GM03348 (cell line): ENCODE measurements at regions not wholly inside any gene's neighbourhood (a gene's known extent, or its start where the extent isn't known, plus 50 kb on each side); places are given as distances from the start of the nearest gene placed in this dataset.

Source experiments
- DNase-seq: peaks from one replicate; pipeline ENCODE4 v3.0.0; 2012; ENCODE audit warnings: low spot score

DNA sequence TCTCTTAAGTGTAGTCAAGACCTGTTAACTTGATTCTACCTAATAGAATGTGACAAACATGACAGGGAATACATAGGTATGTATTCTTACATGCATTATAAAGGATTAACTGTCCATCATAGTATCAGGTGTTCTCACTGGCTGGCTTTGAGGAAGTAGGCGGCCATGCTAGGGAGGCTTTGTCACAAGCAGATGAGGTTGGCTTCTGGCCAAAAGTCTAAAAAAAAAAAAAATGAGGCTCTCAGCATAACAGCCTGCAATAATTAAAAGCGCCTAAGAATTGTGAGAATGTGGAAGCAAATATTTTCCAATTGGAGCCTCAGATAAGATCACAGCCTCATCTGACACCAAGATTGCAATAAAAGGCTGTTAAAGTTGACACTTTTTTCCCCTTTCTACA lies 1256.8 kb upstream of the SORCS1 start:
- DNase-seq: no peak

GRCh38 chr10:108413954-108414353 lies 1249.4 kb upstream of the SORCS1 start:
- DNase-seq: no peak

DNA sequence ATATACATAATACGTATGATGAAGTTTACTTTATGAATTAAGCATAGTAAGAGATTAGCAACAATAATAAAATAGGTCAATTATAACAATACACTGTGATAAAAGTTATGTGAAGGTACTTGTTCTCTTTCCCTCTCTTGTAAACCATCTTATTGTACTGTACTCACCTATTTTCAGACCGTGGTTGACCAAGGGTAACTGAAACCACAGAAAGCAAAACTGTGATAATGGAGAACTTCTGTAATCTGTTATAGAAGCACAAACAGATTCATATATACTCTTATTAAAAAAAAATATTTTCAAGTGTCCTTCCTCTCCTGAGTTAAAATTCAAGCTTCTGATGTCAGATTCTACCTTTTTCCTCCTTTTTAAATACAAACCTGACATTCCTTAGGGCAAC lies 1247.8 kb upstream of the SORCS1 start:
- no peak for DNase-seq

DNA sequence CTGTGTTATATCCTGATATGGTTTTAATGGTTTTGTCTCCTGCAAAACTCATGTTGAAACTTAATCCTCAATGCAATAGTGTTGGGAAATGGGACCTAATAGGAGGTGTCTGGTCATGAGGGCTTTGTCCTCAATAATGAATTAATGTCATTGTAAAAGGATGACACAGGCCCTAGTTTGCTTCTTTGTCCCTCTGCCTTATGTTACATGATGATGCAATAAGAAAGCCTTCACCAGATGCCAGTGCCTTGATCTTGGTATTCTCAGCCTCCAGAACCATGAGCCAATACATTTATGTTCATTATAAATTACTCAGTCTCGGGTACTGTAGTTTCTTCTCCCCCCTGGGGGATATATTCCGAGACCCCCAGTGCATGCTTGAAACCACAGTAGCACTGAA lies 1247.4 kb upstream of the SORCS1 start:
- no peak for DNase-seq

DNA sequence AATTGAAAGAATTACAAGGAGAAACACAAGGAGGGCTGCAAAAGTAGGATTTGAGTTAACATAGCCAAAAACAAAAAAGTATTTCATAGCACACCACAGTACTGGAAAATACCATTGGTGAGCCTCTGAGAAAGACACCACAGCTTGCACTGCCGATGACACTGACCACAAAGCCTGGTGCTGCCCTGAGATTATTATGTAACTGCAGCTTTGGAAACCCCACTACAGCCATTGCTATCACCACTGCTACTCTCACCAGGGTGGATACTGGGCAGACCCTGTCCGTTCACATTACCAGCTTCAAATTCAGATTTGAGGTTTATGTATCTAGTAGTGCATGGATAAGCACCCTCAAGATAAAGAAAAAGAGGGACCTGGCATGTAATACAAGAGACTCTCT lies 1246.7 kb upstream of the SORCS1 start:
- DNase-seq: no peak

GRCh38 chr10:108410236-108410635 lies 1245.7 kb upstream of the SORCS1 start:
- DNase-seq: no peak

DNA sequence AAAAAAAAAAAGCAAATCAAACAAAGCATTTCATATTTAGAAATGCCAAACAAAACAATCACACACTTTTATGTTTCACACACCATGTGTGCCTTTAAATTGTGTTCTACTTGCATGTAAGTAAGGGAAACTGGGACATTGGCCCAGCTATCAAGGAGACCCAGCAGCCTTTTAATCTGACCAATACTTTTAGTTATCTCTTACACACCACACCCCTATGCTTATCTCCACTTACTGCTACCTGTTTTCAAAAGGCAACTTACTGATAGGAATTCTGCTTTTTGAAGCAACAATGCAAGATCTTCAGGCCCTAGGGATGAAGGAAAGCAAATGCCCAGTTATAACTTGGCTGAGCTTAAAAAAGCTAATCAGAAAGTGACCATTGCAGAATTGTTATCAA lies 1244.8 kb upstream of the SORCS1 start:
- no peak for DNase-seq

GRCh38 chr10:108404155-108404554 lies 1239.6 kb upstream of the SORCS1 start:
- DNase-seq: no peak

- DNase-seq: no peak
These were observed 1235.0 kb upstream of the SORCS1 start for GRCh38 chr10:108399465-108399864.

- DNase-seq: peak; percentile 30
These were observed 1228.6 kb upstream of the SORCS1 start for GRCh38 chr10:108393089-108393488.

GRCh38 chr10:108392286-108392685 lies 1227.8 kb upstream of the SORCS1 start:
- peak; percentile 50 for DNase-seq

GRCh38 chr10:108388706-108389105 lies 1224.2 kb upstream of the SORCS1 start:
- DNase-seq: no peak

DNA sequence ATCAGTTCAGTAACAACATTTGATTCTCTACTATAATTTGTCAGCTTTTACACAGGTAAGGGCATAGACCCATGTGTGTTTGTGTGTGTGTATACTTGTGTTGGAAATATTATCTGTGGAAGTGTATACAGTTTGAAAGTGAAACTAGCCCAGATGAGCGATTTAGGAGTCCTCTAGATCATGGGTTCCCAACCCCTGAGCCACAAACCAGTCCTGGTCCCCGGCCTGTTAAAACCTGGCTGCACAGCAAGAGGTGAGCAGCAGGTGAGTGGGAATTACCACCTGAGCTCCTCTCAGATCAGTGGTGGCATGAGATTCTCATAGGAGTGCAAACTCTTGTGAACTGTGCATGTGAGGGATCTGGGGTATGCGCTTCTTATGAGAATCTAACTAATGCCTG lies 1221.5 kb upstream of the SORCS1 start:
- no peak for DNase-seq

DNA sequence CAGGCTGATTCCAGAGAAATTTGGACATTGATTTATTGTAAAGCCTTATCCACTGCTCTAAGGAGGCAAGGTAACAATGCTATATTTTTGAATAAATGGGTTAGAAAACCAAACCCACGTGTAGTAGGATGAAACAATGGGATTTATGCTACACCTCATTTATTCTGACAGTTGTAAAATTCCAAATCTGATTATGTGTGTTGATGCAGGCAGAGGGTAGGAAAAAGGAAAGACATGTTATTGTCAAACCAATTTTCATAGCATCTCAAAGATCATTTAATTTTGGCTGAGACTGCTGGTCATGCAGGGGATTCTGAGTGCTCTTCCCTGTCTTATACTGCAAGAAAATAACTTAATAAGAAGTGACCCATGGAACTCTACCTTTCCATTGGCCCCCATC lies 1219.9 kb upstream of the SORCS1 start:
- no peak for DNase-seq

DNA sequence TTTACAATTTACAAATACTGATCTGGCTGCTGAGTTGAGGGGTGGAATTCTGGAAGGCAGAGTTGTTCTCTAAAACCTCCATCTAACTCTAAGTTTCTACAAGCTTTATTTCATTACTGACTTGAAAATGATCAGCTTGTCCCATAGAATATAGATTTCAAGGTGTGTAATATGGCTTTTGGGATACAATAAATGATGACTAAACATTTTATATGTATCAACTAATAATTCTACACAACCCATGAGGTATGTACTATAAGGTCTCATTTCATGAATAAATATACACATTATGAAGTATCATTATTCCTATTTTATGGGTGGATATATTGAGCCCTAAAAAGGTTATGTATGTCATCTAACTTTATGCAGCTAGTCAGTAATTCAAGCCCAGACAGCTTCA lies 1214.3 kb upstream of the SORCS1 start:
- no peak for DNase-seq

DNA sequence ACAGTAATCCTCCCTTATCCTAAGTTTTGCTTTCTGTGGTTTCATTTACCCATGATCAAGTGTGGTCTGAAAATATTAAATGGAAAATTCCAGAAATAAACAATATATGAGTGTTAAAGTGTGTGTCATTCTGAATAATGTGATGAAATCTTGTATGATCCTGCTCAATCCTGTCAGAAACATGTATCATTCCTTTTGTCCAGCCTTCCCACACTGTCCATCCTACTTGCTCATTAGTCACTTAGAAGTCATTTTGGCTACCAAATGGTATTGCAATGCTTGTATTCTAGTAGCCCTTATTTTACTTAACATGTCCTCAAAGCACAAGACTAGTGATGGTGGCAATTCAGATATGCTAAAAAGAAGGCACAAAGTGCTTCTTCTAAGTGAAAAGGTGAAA lies 1211.2 kb upstream of the SORCS1 start:
- DNase-seq: peak; percentile 48

GRCh38 chr10:108374991-108375390 lies 1210.5 kb upstream of the SORCS1 start:
- DNase-seq: no peak

GRCh38 chr10:108365541-108365940 lies 1201.0 kb upstream of the SORCS1 start:
- DNase-seq: no peak

DNA sequence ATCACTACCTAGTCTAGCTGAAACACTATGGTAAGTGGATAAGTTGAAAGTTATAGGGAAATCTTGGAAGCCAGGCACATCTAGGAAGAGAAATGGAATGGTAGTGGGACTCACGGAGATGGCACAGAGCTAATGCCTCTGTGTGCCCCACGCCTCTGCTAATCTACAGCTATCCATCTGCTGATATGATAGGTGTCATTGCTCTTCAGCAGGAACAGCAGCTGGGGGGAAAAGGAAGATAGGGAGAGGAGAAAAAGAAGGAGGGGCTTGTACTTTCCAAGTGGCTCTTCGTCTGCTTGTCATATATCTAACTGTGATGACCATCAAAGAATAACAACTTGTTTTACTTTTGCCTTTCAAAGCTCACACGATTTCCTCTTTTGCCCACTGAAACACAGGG lies 1199.1 kb upstream of the SORCS1 start:
- DNase-seq: no peak

DNA sequence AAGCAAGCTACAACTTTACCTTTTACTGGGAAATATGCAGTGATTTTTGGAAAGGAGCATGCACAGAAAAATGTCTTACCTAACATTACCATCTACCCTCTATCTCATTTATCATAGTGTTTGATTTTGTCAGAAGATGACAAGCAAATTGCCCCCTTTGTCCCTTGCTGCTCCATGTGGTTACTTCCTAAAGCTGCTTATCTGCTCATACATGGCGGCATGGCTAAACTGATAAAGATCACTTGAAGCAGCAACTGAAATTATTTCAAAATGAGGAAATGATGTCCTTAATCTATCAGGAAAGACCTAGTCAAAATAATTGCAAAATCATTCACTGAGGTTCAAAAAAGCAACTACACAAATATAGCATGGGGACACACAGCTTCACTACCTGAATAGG lies 1198.5 kb upstream of the SORCS1 start:
- DNase-seq: no peak

- DNase-seq: no peak
These were observed 1197.8 kb upstream of the SORCS1 start for GRCh38 chr10:108362296-108362695.

GRCh38 chr10:108360187-108360586 lies 1195.7 kb upstream of the SORCS1 start:
- DNase-seq: no peak

GRCh38 chr10:108358912-108359311 lies 1194.4 kb upstream of the SORCS1 start:
- DNase-seq: peak; percentile 86

DNA sequence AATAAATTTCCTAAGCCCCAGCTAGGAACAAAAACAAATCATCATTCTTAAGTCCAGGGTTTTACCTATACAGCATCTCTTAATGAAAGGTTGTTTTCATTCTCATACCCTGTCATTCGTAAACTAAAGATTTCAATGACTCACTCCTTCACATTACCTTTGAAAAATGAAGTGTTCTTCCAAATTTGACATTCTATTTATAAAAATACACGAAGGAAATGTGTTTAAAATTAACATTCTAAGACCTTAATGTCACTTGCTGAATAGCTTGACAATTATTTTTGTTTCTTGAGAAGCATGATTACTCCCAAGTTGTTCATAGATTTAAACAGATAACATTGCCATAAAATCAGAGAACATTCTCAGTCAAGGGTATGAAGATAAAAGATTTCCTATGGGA lies 1188.3 kb upstream of the SORCS1 start:
- no peak for DNase-seq

DNA sequence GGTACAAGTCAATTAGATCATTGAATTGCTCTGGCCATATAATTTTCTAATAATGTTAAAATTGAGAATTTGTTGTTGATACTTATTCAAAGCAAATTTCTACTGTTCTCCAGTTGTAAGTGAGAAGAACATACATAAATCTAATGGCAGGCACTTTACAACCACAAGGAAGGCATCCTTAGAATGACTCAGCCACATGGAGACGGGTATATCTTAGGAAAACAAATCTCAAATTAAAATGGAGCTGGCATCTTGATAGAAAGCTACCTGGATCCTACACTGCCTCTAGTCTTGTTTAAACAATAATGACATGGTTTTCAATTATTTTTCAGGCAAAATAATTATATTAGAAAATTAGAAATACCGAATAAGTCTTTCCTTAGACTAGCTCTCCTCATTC lies 1183.7 kb upstream of the SORCS1 start:
- no peak for DNase-seq
